GM13976 (cell line): ENCODE measurements at regions not wholly inside any gene's neighbourhood (a gene's known extent, or its start where the extent isn't known, plus 50 kb on each side); places are given as distances from the start of the nearest gene placed in this dataset.

Experiments used
- DNase-seq: peaks from one replicate; pipeline ENCODE4 v3.0.0; 2012; ENCODE audit warnings: low spot score
- in situ Hi-C: fragments of 300-500 bp; cut with MboI; formaldehyde crosslinking; loops from one replicate; pipeline ENCODE4 v1.12.0; 2022; ENCODE audit warnings: low sequenced_read_pairs, mixed read lengths, inconsistent platforms; ENCODE audit not compliant: unreplicated experiment
- TF ChIP-seq, protein P1 (sequence below): IDR thresholded peaks from 2 replicates; pipeline ENCODE4 v1.5.1; 2012; ENCODE audit warnings: borderline replicate concordance, mild to moderate bottlenecking; ENCODE audit not compliant: insufficient read depth; ENCODE audit errors: extremely low read depth, missing control alignments, control extremely low read depth

DNA sequence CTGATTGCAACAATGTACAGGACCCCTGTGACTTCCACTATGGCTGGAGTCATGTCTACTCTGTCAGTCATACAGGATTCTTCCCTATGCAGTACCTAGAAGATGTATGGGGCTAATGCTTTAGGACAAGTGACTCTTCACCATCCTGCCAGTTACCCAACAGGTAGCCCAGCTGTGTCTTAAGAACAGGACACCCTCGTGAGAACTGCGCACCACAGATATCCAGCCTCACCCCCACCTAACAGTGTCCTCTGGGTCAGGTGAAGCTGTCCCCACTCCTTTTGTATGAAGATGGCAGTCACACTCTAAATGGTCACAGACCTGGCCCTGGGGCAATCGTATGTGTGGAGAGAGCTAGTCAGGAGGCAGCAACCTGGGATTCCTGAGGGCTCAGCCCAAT is 191.6 kb downstream of the C6orf118 start:
- no peak for DNase-seq
- TF ChIP-seq, protein P1, sequence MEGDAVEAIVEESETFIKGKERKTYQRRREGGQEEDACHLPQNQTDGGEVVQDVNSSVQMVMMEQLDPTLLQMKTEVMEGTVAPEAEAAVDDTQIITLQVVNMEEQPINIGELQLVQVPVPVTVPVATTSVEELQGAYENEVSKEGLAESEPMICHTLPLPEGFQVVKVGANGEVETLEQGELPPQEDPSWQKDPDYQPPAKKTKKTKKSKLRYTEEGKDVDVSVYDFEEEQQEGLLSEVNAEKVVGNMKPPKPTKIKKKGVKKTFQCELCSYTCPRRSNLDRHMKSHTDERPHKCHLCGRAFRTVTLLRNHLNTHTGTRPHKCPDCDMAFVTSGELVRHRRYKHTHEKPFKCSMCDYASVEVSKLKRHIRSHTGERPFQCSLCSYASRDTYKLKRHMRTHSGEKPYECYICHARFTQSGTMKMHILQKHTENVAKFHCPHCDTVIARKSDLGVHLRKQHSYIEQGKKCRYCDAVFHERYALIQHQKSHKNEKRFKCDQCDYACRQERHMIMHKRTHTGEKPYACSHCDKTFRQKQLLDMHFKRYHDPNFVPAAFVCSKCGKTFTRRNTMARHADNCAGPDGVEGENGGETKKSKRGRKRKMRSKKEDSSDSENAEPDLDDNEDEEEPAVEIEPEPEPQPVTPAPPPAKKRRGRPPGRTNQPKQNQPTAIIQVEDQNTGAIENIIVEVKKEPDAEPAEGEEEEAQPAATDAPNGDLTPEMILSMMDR: no peak
- in situ Hi-C loops: no loop called here

DNA sequence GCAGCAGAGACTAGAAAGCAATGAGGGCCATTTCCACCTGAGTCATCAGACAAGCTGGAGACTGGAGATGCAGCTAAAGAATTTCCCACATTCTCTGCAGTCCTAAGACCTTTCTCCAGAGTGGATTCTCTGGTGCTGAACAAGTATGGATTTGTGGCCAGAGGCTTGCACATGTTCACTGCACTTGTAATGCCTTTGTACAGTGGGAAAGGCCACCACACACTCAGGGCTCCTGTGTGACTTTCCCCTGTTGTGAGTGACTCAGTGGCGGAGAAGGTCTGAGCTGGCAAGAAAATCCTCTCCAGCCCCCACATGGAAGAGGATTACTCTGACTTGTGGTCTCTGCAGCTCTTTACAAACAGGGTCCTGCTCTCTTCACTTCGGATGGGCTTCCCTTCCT is 192.3 kb downstream of the C6orf118 start:
- TF ChIP-seq, protein P1: no peak
- no peak for DNase-seq
- in situ Hi-C loops: no loop called here

DNA sequence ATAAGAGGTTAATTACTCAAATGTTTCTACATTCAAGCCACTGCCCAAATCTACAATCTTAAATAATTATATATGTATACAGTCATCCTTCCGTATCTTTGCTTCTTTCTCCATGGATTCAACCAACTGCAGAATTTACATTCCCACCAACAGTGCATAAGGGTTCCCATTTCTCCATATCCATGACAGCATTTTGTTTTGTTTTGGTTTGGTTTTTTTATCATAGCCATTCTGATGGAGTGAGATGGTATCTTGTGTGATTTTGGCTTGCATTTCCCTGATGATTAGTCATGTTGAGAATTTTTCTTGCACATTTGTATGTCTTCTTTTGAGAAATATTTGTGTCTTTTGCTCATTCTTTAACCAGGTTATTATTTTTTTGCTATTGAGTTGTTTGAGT is 198.5 kb downstream of the C6orf118 start:
- no peak for DNase-seq
- TF ChIP-seq, protein P1: no peak
- in situ Hi-C loops: no loop called here

DNA sequence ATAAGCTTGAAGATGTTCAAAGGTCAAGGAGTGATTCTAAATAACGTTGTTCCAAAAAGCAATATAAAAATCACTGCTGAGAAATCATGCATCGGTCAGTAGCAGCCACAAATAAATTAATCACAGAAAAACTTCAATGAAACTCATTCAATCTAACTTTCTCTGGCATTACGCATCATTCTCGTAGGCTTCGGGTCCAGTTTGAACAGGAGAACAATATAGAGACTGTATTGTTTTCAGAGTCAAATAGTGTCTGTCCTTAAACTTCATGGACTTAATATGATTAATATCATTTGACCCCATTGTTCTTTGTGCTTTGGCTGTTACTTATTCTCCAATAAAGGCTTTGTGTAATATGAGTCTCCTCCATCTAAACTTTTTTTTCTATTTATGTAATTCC is 200.4 kb downstream of the C6orf118 start:
- DNase-seq: no peak
- in situ Hi-C loops: no loop called here
- TF ChIP-seq, protein P1: no peak

DNA sequence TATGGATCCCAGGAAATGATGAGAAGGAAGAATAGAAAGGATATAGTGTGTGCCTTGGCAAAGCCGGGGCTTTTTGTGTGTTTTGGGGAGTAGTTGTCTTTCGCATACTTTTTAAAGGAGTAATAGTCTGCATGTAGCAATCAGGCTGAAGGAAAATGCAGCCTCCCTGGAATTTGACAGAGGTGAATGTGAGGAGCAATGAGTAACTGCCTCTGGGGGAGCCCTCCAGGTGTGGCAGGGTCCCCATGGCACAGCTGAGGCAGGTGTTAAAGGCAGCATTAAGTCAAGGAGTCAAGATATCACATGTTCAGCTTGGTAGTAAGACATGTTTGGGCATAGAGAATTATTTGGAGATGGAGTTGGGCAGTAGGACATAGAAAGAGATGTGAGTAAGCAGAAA is 203.1 kb downstream of the C6orf118 start:
- TF ChIP-seq, protein P1: no peak
- no peak for DNase-seq
- in situ Hi-C loops: no loop called here

DNA sequence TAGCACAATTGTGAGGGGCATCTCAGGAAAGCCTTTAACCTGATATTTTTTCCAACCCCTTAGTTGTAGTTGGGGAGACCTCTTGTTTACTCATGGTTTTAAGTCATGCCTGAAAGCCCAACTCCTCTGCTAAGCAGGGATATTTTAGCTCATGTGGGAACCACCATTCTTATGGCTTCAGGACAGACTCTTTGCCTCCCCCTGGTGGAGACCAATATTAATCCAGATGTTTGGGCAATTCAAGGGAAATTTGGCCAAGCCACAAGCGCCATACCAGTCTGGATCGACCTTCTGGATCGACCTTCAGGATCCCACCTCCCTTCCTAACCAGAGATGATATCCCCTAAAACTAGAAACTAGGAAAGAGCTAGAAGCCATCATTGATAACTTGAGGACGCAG is 211.2 kb downstream of the C6orf118 start:
- in situ Hi-C loops: no loop called here
- TF ChIP-seq, protein P1: no peak
- DNase-seq: no peak

DNA sequence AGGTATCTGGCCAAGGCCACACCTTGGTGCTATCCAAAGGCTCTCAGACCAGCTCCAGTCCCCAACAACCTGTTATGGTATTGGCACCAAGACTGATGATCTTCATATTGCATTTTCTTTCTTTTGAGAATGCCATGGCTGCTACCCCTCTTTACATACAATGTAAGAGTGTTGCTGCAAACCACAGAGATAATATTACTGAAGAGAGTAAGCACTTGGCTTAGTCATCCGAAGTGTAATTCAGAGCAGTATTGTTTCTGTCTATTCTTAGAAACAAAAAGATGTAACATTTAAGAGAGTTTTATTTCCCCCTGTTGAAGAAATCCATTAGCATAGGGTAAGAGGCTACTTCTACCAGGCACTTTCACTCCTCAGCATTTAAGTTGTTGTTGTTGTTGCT is 212.5 kb downstream of the C6orf118 start:
- TF ChIP-seq, protein P1: no peak
- in situ Hi-C loops: no loop called here
- no peak for DNase-seq
